Glutamatergic neuron (in vitro differentiated cells): ENCODE measurements at regions not wholly inside any gene's neighbourhood (a gene's known extent, or its start where the extent isn't known, plus 50 kb on each side); places are given as distances from the start of the nearest gene placed in this dataset.

Experiments
- DNase-seq: peaks from one replicate; pipeline ENCODE4 v3.0.0; 2022
- H3K27ac Mint-ChIP-seq: one replicate; pipeline ENCODE4 v1.8.0; 2020; ENCODE audit warnings: mild to moderate bottlenecking, mixed read lengths, inconsistent platforms; ENCODE audit not compliant: unreplicated experiment
- H3K27me3 Mint-ChIP-seq: one replicate; pipeline ENCODE4 v1.8.0; 2020; ENCODE audit warnings: mild to moderate bottlenecking, moderate library complexity, mixed read lengths, inconsistent platforms; ENCODE audit not compliant: unreplicated experiment
- H3K36me3 Mint-ChIP-seq: one replicate; pipeline ENCODE4 v1.8.0; 2020; ENCODE audit warnings: mild to moderate bottlenecking, mixed read lengths, inconsistent platforms; ENCODE audit not compliant: unreplicated experiment
- H3K4me1 Mint-ChIP-seq: one replicate; pipeline ENCODE4 v1.8.0; 2020; ENCODE audit warnings: mild to moderate bottlenecking, low read depth, mixed read lengths, inconsistent platforms; ENCODE audit not compliant: unreplicated experiment
- H3K4me3 Mint-ChIP-seq: one replicate; pipeline ENCODE4 v1.8.0; 2020; ENCODE audit warnings: mild to moderate bottlenecking, mixed read lengths, inconsistent platforms; ENCODE audit not compliant: unreplicated experiment
- H3K9me3 Mint-ChIP-seq: one replicate; pipeline ENCODE4 v1.8.0; 2020; ENCODE audit warnings: mild to moderate bottlenecking, moderate library complexity, mixed read lengths, inconsistent platforms; ENCODE audit not compliant: unreplicated experiment
- TF ChIP-seq, protein P1 (sequence below): fragments of 200-600 bp; sonication (generic); IDR thresholded peaks from one replicate; pipeline ENCODE4 v1.5.0; 2021; ENCODE audit not compliant: partially characterized antibody, unreplicated experiment

DNA sequence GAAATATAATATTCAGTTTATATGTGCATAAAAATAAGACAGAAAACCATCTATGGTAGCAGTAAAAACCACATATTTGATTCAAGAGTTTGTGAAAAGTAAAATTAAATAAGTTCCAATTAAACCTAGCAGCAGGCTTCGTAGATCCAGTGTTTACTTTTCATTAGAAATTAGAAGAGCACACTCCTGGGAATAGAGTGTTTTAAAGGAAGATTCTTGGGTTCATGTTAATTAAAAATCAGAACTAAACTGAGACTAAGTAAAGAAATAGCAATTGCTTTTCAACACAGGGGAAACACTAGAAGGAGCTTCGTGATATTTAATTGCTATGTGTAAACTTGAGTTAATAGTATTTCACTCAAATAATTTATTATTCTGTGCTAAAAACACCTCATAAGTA is 1097.8 kb upstream of the CDH18 start:
- Mint-ChIP-seq H3K27me3 (no peaks in the 10 kb centered on the region), H3K27ac (no peak overlapping the region)
- no peak for DNase-seq

DNA sequence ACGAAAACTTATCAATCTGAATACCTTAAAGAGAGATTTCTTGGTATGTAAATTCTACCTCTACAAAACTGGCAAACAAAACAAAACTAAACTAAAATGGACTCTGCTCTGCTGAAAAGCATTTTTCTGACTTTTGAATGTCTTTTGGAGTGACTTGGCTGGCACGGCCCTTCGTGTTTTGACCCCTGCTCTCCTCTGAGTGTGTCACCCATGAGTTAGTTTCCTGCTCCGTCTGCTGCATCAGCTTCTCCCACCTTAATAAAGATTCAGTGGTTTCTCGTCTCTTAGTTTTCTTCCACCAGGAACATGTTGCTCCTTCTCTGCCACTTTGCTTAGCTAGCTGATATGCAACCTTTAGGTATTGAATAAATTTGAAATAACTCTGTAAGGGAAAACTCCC is 1084.0 kb upstream of the CDH18 start:
- no peaks in the 10 kb centered on the region for H3K36me3 Mint-ChIP-seq
- H3K4me3 Mint-ChIP-seq, result no peak overlapping the region
- no peak overlapping the region for H3K27ac Mint-ChIP-seq
- no peak for DNase-seq
- H3K9me3 Mint-ChIP-seq, result no peaks in the 10 kb centered on the region
- H3K27me3 Mint-ChIP-seq, result peaks cover 1% of the 10 kb centered on the region
- no peaks in the 10 kb centered on the region for H3K4me1 Mint-ChIP-seq
- TF ChIP-seq, protein P1, sequence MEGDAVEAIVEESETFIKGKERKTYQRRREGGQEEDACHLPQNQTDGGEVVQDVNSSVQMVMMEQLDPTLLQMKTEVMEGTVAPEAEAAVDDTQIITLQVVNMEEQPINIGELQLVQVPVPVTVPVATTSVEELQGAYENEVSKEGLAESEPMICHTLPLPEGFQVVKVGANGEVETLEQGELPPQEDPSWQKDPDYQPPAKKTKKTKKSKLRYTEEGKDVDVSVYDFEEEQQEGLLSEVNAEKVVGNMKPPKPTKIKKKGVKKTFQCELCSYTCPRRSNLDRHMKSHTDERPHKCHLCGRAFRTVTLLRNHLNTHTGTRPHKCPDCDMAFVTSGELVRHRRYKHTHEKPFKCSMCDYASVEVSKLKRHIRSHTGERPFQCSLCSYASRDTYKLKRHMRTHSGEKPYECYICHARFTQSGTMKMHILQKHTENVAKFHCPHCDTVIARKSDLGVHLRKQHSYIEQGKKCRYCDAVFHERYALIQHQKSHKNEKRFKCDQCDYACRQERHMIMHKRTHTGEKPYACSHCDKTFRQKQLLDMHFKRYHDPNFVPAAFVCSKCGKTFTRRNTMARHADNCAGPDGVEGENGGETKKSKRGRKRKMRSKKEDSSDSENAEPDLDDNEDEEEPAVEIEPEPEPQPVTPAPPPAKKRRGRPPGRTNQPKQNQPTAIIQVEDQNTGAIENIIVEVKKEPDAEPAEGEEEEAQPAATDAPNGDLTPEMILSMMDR, result no peak

More for the DNA sequence above, 1097.8 kb upstream of the CDH18 start:
- no peaks in the 10 kb centered on the region for H3K36me3 Mint-ChIP-seq
- H3K9me3 Mint-ChIP-seq, result no peaks in the 10 kb centered on the region
- no peak overlapping the region for H3K4me3 Mint-ChIP-seq
- TF ChIP-seq, protein P1, result no peak
- H3K4me1 Mint-ChIP-seq, result no peaks in the 10 kb centered on the region

DNA sequence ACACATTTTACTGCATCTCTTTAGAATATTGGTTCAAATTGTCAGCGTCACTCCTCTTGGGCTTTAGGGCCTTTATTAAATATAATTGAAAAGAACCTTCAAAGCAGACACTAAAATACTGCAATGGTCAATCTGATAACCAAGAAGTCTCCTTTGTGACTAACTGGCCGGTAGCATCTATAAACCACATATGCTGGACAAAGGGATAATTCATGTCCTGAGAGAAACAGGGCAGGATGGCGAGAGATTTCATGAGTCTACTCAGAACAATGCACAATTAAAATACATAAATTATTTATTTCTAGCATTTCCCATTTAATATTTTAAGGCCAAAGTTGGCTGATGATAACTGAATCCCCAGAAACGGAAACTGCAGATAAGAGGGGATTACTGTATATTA is 1083.4 kb upstream of the CDH18 start:
- H3K4me3 Mint-ChIP-seq, result no peak overlapping the region
- TF ChIP-seq, protein P1, result no peak
- H3K9me3 Mint-ChIP-seq, result no peaks in the 10 kb centered on the region

DNA sequence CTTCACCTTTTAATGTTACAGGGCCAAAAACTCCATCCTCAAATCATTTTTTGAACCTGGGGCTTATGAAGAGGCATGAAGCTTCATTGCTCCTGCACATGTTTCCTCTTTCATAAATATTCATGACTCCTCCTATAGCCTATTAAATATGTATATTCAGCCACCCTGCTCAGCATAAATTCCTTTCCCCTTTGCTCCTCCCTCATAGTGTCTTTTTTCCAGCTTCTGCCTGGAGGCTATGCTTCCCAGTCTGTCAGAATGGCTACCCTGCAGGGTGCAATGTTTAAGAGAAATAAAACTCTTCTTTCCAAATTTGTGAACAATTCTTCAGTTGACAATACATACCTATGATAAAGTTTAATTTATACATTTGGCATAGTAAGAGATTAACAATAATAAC is 1082.9 kb upstream of the CDH18 start:
- H3K27me3 Mint-ChIP-seq, result peaks cover 1% of the 10 kb centered on the region

More for the DNA sequence above, 1083.4 kb upstream of the CDH18 start:
- DNase-seq, result no peak
- H3K27me3 Mint-ChIP-seq, result peaks cover 1% of the 10 kb centered on the region
- H3K4me1 Mint-ChIP-seq, result no peaks in the 10 kb centered on the region
- H3K27ac Mint-ChIP-seq, result no peak overlapping the region
- no peaks in the 10 kb centered on the region for H3K36me3 Mint-ChIP-seq

DNA sequence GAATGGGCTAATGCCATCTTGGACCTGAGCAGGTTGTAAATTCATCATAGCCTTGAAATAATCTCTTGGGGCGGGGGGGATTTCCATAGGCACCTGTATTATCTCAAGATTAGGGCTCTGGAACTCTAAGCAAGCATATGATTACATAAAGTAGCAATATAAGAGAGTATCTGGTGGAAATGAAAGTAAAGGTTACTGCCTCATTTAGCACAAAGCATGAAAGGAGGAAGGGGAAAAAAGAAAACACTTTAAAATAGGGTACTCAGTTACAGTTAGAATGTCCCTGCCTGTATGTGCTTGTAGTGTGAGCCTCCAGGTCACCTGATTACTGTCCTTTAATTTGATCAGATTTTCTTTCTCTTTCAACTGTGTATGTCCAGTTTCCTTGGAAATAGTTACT is 1079.7 kb upstream of the CDH18 start:
- H3K27ac Mint-ChIP-seq, result no peak overlapping the region
- TF ChIP-seq, protein P1, result no peak
- H3K4me1 Mint-ChIP-seq, result no peaks in the 10 kb centered on the region
- DNase-seq, result no peak
- H3K9me3 Mint-ChIP-seq, result peaks cover 2% of the 10 kb centered on the region
- no peaks in the 10 kb centered on the region for H3K36me3 Mint-ChIP-seq
- H3K4me3 Mint-ChIP-seq, result no peak overlapping the region
- H3K27me3 Mint-ChIP-seq, result peaks cover 1% of the 10 kb centered on the region

More for the DNA sequence above, 1082.9 kb upstream of the CDH18 start:
- H3K36me3 Mint-ChIP-seq, result no peaks in the 10 kb centered on the region
- H3K27ac Mint-ChIP-seq, result no peak overlapping the region
- no peak for DNase-seq
- H3K4me3 Mint-ChIP-seq, result no peak overlapping the region
- TF ChIP-seq, protein P1, result no peak
- no peaks in the 10 kb centered on the region for H3K9me3 Mint-ChIP-seq
- no peaks in the 10 kb centered on the region for H3K4me1 Mint-ChIP-seq
